Fibroblast of skin of scalp (primary cell): ENCODE measurements at regions not wholly inside any gene's neighbourhood (a gene's known extent, or its start where the extent isn't known, plus 50 kb on each side); places are given as distances from the start of the nearest gene placed in this dataset.

Source experiments
- DNase-seq: peaks from one replicate; pipeline ENCODE4 v3.0.0-alpha.2; 2013

DNA sequence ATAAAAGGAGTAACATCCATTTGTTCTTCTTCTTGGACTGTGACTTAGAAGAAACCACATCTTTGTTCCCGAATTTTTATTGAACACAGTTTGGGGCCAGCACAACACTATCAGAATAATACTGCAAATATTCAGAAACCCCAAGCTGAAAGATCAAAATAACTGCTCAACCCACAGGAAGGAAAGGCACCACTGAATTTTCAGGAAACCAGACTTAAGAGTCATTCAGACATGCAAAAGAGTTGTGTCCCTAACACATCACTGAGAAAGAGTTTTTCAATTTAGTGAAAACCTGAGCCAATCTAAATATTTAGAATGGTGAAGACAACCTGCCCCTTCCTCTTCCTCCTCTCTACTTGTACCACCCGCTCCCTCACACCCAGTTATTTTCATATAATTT is 295.0 kb upstream of the RORA start:
- no peak for DNase-seq

DNA sequence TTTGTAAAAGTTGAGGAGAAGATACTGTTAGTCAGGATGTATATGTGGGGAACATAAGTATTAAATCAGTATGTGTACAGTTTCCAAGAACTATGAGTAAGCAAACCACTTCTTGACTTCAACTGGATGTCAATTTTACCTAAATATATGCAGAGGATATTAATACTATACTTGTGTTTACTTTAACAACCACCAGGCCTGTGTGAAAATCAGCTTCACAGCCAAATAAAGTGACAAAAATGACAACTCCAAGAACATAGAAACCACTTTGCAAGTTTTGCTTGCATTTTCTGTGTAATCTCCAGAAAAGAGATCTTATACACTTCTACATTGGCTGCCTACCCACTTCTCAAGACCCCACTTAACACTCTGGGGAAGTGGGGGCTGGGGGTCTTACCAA is 293.3 kb upstream of the RORA start:
- DNase-seq = no peak

DNA sequence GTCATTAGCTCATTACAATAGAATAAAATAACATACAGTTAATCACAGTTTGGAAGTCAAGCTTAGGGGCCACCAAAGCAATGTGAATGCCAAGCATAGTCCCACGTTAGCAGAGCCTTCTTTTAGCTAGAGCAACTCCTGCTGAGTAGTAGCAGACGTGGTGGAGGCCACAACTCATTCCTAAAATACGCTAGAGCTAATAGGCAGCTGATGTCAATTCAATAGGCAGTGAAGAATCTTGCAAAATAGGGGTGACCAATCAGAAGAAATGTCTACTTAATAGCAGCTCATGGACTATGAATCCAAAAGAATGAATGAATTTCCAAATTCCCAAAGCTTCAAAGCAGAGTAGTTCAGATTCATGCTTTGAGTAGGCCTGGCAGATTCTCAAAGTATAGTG is 292.9 kb upstream of the RORA start:
- peak; percentile 91 for DNase-seq

DNA sequence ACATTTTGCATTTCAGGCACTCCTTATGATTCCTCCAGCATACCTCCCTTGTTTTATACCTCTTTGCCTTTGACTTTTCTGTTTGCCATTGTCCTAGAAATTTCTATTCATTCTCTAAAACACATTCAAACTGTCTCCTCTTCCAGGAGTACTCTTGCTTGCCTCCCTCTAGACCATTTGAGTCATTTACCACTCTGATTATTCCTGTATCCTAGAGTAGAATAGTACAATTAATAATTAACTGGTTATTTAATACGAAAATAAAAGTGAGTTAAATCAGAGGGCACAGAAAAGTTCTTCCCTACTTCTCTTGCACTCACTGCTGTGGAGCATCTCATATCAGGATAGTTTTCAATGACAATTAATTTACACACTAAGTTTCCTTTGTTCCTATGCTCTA is 290.2 kb upstream of the RORA start:
- DNase-seq = no peak

DNA sequence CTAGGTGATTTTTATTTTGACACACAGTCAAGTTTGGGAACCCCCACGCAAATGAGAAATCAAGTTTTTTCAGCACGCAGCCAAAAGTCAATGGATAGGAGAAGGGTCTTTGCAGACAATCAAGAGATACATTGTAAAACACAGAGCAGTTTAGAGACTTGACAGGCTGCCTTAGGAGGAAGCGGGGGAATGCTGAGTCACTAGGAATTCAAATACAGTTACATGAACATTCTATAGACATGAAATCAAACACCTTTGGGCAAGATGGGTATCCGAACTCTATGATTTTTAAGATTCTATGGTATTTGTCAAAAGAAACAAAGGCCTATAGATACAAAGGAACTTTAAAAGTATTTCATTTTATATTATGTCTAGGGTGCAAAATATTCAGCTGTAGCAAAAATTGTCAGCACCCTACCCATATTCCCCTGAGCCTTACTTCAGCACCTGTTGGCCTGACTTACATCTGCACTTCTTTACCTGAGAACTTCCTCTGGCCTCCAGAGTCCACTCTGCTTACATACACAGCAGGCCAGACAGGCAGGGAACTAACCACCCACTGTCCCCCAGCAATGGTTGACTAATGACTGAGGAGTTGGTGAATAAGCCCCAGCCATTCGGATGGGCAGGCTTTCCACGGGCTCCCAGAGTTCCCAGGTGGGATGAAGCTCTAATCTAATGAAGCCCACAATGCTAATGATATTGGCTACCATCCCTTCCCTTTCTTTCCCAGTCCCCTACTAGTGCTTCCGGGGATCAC is 289.3 kb upstream of the RORA start:
- peak; percentile 48 for DNase-seq

DNA sequence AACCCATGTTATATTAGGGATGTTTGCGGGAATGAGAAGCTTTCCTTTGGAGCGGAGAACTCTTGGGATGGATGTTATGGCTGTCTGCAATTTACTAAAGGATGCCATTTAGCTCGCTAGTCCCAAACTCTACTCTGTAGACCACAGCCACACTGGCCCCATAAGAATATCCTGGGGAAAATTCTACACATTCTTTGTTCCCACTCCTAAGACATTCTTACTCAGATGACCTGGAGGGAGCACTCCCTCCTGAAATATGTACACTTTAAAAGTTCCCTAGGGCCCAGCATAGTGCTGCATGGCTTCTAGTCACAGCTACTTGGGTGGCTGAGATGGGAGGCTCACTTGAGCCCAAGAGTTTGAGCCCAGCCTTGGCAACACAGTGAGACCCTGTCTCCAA is 288.7 kb upstream of the RORA start:
- DNase-seq = peak; percentile 62

DNA sequence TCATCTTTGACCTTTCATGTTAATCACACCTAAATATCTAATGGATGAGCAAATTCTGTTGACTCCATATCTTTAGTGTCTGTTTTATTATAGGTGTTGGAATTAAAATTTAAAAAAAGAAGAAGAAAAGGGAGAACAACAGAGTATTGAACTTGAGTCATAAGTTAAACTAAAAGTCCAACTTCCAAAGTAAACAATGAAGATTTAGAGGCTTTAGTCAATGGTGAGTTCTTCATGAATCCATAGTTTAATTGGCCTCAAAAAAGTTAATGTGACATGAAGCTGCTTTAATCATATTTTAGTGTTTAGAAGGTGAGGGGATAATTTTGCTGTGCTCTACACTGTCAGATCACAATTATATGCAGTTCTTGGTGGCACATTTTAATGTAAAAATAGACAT is 288.2 kb upstream of the RORA start:
- DNase-seq = no peak

DNA sequence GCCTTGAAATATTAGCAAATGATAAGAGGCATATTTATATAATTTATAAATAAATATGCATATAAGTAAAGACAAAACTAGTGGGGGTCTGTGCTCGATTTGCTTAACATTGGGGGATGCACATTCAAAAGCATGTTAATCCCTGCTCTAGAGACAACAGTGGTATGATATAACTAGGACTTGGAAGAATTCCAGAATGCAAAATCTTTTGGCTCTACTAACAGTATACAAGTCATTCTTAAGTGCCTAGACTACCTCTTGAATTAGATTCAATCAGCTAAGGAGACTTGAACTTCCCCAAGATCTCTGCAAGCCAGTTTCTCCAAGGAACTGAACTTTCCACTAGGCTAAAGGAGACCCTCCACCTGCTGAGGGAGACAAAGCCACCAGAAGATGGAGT is 282.7 kb upstream of the RORA start:
- no peak for DNase-seq

DNA sequence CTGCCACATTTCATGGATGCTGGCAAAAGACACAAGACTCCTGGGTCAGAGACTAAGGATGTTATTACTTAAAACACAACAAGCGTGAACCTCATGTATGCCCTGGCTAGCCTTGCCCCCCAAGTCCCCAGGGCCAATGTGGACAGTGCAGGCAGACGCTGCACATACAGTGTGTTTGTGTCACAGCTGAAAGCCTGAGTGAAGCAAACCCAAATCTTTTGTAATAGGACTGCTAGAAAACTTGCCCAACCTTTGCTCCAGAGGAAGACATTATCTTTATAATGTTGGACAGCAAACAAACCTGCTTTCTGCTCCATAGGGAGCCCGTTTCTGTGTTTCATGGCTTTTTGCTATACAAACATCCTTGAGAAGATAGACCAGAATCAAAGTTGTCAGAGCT is 282.0 kb upstream of the RORA start:
- no peak for DNase-seq

DNA sequence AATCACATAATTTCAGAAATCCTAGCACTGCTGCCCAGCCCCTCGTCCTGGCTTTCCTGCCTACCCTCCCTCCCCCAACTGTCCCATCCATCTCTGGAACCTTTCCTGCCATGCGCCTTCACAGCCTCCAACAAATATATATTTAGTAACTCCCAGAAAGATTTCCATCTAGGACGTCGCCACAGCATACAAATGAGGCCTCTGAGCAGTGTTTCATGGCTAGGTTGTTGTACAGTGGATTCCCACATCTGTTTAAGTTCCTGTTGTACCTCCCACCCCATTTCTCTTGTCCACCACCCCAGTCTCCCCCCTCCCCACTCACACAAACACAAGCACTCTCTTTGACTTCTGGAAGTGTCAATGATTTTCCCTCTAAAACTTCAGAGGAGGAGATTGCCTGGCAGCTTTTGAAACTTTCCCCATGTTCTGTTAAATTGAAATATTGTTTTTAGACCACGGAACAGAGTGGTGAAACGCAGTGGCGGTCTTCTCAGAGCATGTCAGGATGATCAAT is 280.3 kb upstream of the RORA start:
- no peak for DNase-seq

DNA sequence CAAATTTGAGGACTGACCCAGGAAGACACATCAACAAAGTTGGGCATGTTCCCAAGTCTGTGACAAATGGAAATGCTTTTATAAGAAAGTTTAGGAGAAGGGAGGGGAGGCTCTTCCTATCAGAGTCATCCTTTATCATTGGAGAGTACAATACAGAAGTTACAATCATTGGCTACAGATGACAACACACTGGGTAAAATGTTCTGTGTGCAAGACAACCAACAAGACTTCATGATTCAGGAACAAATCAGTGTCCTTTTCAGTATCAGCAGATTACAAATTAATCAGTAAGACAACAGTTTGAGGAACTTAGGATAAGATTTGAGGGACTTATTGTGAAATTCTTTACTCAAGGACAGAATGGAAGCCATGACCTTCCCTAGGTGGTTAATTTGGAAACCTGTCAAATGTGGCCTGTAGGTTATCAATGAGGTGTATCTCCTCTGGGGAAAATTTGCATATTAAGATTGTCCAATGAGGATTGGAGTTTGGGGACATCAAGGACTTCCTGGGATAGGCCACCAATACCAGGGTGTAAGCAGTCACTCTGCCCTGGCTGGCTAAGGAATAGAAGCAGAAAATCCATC is 274.4 kb upstream of the RORA start:
- no peak for DNase-seq

DNA sequence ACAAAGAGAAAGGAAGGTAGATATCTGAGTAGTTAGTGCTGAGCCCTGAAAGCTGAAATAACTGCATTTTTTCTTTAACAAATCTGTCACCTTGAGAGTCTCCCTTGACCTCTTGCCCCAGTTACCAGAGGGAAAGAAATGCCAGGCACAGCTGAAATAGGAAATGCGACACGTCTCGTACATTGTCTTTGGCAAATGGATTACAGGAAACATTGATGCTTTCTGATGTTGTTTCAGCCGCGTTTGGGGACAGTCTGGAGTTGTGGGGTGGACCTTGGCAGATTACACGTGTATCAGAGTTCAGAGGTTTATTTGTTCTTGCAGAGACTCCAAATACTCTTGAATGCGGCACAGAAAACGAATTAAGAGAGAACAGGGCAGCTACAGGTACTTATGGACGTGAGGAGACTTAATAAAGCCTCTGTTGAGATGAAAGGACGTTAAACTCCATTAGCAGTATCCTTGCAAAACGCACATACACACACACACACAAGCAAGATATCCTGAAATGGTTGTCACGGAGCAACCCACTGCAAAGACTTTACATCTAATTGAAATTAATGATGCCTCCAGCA is 272.8 kb upstream of the RORA start:
- DNase-seq = no peak

DNA sequence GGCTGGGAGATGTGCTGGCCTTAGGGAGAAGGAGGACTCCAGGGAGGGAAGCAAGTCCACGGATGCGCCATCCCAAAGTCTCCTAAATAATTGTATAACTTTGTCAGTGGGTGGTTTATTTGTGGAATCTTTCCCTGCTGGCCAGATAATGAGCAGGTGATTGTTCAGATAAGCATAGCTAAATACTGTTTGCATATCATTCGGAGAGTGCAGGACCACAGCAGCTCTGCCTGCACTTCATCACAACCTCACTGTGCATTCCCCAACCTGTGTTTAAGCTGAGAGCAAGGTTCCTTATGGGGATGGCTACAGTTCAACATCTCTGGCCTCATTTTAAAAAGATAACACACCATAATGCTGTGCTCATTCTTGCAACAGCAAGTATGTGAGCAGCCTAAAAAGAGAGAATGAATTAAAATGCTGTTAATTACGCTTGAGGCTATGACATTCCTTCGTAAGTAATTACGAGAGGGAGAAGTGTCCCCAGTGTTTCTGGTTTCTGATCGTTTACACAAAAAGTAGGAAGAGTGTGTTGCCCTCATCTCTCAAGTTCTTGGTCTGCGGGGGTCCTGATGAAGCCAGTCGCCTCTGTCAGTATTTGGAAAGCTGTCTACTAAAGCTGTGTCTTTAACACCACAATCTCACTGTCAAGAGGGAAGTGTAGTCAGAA is 272.0 kb upstream of the RORA start:
- DNase-seq = no peak

DNA sequence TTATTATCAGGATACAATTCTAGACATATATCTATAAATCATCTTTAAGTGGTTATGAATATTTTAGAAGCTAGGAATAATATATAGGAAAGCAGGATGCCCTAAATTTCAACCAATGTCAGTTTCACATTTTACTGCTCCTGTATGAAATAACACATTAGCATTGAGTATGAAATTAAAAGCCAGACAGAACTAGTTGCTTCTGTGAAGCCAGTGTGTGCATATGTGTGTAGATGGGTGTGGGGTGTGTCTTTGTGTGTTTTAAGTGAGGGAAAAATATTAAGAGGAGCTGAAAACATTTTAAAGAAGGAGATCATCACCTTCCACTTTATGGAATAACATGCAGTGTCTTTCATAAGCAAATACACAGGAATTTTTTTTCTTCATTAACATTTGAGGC is 271.4 kb upstream of the RORA start:
- DNase-seq = no peak

DNA sequence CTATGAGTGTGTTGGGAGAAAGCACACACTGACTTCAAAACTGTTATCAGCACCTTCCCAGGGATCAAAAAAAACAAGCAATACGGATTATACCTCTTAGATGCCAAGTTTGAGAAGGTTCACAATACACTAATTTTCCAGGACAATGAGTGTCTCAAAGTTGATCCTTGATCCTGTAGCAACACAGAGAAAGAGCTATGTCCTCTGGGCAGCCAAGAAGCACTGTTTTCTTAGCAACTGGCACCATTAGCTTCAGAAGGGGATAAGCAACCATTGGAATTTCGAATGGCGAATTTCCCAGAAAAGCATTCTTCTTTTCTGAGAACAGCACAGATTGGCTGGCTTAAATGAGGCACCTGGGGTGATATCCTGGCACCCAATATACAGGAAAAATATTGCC is 270.3 kb upstream of the RORA start:
- no peak for DNase-seq

DNA sequence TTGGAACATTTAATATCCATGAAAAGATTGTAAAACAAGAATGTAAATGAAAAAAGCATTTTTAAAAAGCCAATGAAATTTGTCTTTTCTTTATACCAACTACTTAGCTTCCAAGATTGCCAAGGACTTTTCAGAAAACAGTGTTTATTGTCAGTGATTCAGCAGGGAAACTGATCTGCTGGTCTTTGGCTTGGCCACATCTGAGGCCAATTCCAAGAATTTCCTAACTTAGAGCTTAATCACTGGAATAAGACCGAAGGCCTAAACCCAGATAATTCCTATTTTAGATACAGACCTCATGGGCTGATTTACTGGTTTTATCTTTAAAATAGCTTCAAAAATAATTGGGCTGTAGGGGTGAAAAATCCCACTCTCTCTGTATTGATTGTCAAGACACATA is 260.5 kb upstream of the RORA start:
- DNase-seq = no peak

DNA sequence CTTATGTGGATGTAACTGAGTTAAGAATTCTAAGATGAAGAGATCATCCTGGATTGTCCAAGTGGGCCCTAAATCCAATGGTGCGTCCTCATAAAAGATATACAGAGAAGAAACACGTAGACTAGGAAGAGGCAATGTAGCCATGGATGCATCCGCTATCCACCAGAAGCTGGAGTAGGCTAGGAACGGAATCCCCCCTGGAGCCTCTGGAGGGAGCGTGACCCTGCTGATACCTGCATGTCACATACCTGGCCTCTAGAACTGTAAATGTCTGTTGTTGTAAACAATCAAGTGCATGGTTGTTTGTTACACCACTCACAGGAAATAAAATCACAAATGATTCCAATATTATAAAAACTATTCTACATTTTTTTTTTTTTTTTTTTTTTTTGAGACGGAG is 254.5 kb upstream of the RORA start:
- DNase-seq = no peak

DNA sequence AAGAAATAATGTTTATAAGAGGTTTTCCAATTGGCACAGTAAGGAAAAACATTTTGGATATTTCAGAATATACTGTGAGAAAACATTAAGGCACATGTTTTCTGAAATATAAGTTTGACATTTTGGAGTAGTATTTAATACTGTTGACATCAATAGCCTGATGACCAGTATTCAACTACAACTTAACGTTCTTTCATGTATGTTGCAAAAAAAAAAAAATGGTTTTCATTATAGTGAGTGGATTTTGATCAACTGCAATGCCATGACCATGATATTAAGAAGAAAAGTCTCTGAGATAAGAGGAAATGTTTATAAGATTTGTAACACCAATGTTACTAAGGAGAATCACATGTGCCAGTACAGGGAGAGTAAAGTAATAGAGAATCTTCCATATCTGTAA is 252.8 kb upstream of the RORA start:
- DNase-seq = no peak

DNA sequence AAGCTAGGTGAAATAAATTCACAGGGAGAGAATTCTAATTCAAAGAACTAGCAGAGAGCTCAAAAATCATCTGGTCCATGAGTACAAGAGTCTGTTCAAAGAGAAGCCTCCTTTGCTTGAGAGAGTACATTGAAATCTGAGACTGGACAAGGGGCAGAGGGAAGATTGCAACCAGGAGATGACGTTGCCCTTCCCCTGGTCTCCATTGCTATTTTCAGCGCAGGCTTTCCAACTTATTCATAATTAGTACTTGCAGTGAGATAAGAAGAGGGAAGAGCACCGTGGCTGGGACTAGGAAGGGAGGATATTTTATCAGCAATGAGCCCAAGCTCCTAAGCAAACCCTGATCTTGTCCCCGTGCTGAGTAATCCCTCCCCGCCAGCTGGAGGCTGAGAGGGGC is 251.8 kb upstream of the RORA start:
- no peak for DNase-seq

DNA sequence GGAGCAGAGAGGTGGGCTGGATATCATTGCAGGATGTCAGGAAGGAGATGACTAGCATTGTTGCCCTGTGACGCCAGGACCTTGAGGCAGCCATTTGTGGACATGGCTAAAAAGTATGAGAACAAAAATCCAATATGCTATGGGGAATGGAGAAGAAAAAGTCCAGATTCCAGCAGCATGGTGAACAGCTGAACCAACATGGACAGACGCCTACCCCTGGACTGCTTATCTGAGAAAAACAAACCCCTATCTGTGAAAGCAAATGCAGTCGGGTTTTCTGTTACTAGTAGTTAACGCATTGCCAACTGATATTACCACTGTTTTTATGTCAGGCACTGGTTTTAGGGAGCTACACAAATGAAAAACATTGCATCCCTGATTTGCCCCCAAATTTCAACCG is 251.2 kb upstream of the RORA start:
- DNase-seq = no peak

DNA sequence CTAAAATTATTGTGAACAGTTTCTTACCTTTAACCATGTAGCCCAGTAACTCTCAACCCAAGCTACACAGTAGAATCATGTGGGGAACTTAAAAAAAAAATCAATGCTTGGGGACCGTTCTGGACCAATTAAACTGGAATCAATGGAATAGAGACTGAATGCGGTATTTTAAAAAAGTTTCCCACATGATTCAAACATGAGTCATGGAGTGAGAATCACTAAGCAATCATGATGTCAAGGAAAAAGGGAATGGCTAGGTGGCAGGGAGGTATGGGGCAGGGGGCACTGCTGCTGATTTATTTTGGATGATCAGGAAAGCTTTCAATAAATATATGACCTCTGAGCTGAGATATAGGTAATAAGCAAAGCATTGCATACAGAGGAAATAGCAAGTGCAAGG is 250.5 kb upstream of the RORA start:
- DNase-seq = peak; percentile 42

DNA sequence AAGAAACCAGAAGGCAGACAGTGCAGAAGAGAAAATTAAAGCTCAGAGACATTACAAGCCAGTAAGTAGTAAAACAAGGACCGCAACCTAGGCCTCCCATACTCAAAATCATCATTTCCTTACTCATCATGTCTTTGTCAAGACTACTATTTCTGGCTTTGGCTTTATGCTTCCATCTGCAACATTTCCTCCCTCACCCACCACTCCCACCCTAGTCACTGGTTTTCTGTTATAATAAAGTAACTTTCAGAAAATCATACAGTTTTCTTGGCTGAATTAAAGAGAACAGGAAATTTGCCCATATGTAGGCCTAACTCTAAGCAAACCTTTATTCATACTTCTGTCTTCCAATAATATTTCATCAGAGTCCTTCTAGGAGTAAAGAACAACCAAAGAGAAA is 247.6 kb upstream of the RORA start:
- DNase-seq = no peak

DNA sequence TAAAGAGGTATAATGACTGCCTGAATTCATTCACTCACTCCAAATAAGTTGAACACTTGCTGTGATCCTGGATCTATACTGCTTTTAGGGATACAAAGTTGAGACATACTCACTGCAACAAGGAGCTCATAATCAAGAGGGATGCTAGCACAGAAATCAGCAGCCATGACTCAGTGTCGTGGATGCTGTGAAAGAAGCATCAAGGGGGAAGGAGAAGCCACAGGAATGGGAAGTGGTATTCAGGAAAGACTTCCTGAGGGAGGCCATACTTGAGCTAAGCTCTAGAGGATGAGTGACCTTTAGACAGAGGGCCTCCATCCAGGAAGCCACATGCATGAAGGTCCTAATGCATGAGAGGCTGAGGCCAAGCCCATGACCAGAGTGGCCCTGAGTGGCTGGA is 245.7 kb upstream of the RORA start:
- peak; percentile 69 for DNase-seq

DNA sequence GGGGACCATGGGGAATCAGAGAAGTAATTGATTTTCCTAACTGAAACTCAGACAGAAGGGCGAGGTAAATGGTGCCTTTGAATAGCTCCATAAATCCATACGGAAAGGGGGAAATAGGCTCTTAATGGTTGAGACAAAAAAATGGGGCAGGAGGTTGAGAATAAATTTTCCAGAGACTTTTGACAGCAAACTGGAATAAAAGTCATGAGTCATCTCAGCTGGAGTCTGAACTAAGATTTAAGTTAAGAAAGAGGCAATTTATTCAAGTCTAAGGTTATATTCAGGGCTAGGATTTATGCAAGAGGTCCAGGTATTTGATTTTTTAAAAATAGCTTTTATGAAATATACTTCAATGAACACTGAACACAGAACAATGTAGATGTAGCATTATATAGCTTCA is 238.7 kb upstream of the RORA start:
- DNase-seq = no peak
